Upper lobe of left lung (tissue), 4 donors: ENCODE measurements at regions not wholly inside any gene's neighbourhood (a gene's known extent, or its start where the extent isn't known, plus 50 kb on each side); places are given as distances from the start of the nearest gene placed in this dataset.

ENCODE experiments used
- EP300 ChIP-seq, 4 donors: sonication (generic); formaldehyde crosslinking; IDR thresholded peaks; one replicate each; pipeline ENCODE4 v1.5.1; 2017; ENCODE audit warnings: antibody characterized with exemption in 4 of 4, control low read depth in 2 of 4
- POLR2AphosphoS5 ChIP-seq, 2 donors: sonication (generic); formaldehyde crosslinking; IDR thresholded peaks; one replicate each; pipeline ENCODE4 v1.5.1; 2017; ENCODE audit warnings: antibody characterized with exemption in 2 of 2

- TF ChIP-seq EP300 (IDR thresholded peaks at IDR 0.05), result no peak
- no peak for TF ChIP-seq POLR2AphosphoS5 (IDR thresholded peaks at IDR 0.05)
Measured at GRCh38 chr9:692636-693129, 148.8 kb upstream of the DMRT1 start.
